Prostate gland (tissue), 2 donors: ENCODE measurements at regions not wholly inside any gene's neighbourhood (a gene's known extent, or its start where the extent isn't known, plus 50 kb on each side); places are given as distances from the start of the nearest gene placed in this dataset.

Source experiments
- DNase-seq: peaks from one replicate; pipeline ENCODE4 v3.0.0-alpha.2; 2019; ENCODE audit warnings: low spot score
- H3K27ac ChIP-seq, 2 donors: fragments of 200-600 bp; sonication (generic); 2 replicates each; pipeline ENCODE4 v1.5.1; 2017 to 2019
- H3K27me3 ChIP-seq: fragments of 200-600 bp; sonication (generic); replicated peaks from 2 replicates; pipeline ENCODE4 v1.5.1; 2019; ENCODE audit not compliant: insufficient read depth
- H3K36me3 ChIP-seq, 2 donors: fragments of 200-600 bp; sonication (generic); 1 replicate in 1 of 2; 2 replicates in 1 of 2; pipeline versions ENCODE4 v1.5.1 to v1.8.1; 2017 to 2019
- H3K4me1 ChIP-seq: fragments of 200-600 bp; sonication (generic); replicated peaks from 2 replicates; pipeline ENCODE4 v1.5.1; 2019
- H3K4me3 ChIP-seq, 2 donors: fragments of 200-600 bp; sonication (generic); 2 replicates each; pipeline ENCODE4 v1.5.1; 2017 to 2019
- H3K9me3 ChIP-seq: fragments of 200-600 bp; sonication (generic); 2 replicates; pipeline ENCODE4 v1.5.1; 2017
- POLR2A ChIP-seq: fragments of 450-650 bp; IDR thresholded peaks from one replicate; pipeline ENCODE4 v1.6.1; 2016; ENCODE audit warnings: antibody characterized with exemption, mild to moderate bottlenecking
- POLR2AphosphoS5 ChIP-seq: sonication (generic); formaldehyde crosslinking; IDR thresholded peaks from one replicate; pipeline ENCODE4 v1.6.1; 2017; ENCODE audit warnings: antibody characterized with exemption
- WGBS: methylation state at CpG from one replicate; pipeline ENCODE4 v1.1.5; 2018; 5-methylcytosine and 5-hydroxymethylcytosine counted together
- intact Hi-C: fragments of 100-400 bp; cut with DNase I; formaldehyde crosslinking; loops from one replicate; pipeline ENCODE4 v1.14.2; 2022
- TF ChIP-seq, protein P1 (sequence below), 4 experiments: fragments of 200-600 bp in 2 of 4; fragments of 450-650 bp in 2 of 4; sonication (generic) in 2 of 4; IDR thresholded peaks; 1 replicate in 3 of 4; 2 replicates in 1 of 4; pipeline ENCODE4 v1.5.1; 2016 to 2019; ENCODE audit warnings: antibody characterized with exemption in 4 of 4, mild to moderate bottlenecking in 2 of 4, moderate library complexity in 2 of 4

DNA sequence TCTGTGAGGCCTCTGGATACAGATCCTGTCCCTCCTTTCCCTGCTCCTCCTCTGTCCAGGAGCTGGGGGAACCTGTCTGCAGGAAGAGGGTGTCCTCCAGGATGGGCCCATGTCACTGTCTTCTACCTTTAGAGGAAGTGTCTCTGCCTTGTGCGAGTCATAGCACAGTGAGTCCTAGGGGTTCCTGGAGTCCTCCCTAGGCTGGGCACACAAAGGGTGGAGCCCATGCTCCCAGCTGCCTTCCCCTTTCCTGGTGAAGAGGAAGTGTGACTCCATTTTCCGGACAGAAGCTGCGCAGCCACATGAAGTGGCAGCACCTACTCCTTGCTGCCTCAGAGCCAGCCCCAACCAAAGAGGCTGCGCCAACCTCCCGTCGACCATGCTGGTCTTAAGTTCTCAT is 112.2 kb downstream of the CTTN start:
- TF ChIP-seq, protein P1, sequence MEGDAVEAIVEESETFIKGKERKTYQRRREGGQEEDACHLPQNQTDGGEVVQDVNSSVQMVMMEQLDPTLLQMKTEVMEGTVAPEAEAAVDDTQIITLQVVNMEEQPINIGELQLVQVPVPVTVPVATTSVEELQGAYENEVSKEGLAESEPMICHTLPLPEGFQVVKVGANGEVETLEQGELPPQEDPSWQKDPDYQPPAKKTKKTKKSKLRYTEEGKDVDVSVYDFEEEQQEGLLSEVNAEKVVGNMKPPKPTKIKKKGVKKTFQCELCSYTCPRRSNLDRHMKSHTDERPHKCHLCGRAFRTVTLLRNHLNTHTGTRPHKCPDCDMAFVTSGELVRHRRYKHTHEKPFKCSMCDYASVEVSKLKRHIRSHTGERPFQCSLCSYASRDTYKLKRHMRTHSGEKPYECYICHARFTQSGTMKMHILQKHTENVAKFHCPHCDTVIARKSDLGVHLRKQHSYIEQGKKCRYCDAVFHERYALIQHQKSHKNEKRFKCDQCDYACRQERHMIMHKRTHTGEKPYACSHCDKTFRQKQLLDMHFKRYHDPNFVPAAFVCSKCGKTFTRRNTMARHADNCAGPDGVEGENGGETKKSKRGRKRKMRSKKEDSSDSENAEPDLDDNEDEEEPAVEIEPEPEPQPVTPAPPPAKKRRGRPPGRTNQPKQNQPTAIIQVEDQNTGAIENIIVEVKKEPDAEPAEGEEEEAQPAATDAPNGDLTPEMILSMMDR (IDR thresholded peaks at IDR 0.05), result no peak
- TF ChIP-seq POLR2AphosphoS5 (no peak), POLR2A (no peak)
- DNase-seq, result no peak

DNA sequence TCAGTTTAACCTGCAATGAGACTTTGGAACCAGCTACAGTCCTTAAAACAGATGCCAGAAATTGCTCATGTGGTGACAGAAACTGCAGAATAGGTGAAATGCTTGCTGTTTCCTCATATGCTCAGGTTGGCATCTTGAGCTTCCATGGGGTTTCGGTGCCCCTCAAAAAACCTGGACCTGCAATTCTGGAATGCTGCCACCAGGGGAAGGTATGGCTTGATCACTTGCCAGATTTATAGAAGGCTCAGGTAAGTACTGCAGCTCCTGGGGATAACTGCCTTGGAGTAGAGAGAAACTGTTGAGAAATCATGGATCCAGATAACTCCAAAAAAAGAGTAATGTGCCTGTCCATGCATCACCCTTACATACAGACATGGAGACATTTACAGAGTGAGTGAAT is 113.0 kb downstream of the CTTN start:
- no peaks in the 10 kb centered on the region for H3K9me3 ChIP-seq
- no peaks in the 10 kb centered on the region for H3K4me1 ChIP-seq
- TF ChIP-seq POLR2A, result no peak
- no peak overlapping the region for H3K27ac ChIP-seq
- H3K4me3 ChIP-seq, result no peak overlapping the region
- intact Hi-C loops, result no loop called here
- DNase-seq, result no peak
- WGBS, result 92% methylated on average over 1 of the region's 1 CpG
- H3K27me3 ChIP-seq, result no peaks in the 10 kb centered on the region
- no peaks in the 10 kb centered on the region for H3K36me3 ChIP-seq

More for the DNA sequence above, 112.2 kb downstream of the CTTN start:
- Histone ChIP-seq H3K9me3 (no peaks in the 10 kb centered on the region), H3K27me3 (no peaks in the 10 kb centered on the region), H3K4me3 (no peak overlapping the region), H3K36me3 (no peaks in the 10 kb centered on the region), H3K27ac (no peak overlapping the region), H3K4me1 (no peaks in the 10 kb centered on the region)
- intact Hi-C loops, result no loop called here
- 96% methylated on average over 6 of the region's 6 CpGs for WGBS

DNA sequence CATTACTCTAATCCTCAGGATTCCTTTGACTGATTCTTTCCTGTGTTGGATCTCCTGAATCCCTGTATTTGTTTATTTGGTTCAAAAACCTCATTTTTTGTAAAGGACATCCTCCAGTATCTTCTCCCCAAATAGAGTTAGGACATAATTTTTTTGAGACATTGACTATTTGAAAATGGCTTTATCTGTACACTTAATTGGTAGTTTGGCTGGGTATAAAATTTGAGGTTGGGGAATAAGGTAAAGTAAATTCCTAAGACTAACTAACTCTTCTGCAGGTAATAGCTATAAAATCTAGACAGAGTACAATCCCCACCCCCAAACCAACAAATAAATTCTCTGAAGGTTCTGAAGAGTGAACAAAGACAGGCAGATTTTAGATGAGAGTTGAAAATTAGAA is 114.4 kb downstream of the CTTN start:
- TF ChIP-seq, protein P1 (IDR thresholded peaks at IDR 0.05), result no peak
- TF ChIP-seq POLR2AphosphoS5, result no peak
- TF ChIP-seq POLR2A, result no peak
- Histone ChIP-seq H3K36me3 (no peaks in the 10 kb centered on the region), H3K9me3 (no peaks in the 10 kb centered on the region), H3K4me3 (no peak overlapping the region), H3K4me1 (no peaks in the 10 kb centered on the region), H3K27me3 (no peaks in the 10 kb centered on the region), H3K27ac (no peak overlapping the region)
- intact Hi-C loops, result no loop called here
- DNase-seq, result no peak

DNA sequence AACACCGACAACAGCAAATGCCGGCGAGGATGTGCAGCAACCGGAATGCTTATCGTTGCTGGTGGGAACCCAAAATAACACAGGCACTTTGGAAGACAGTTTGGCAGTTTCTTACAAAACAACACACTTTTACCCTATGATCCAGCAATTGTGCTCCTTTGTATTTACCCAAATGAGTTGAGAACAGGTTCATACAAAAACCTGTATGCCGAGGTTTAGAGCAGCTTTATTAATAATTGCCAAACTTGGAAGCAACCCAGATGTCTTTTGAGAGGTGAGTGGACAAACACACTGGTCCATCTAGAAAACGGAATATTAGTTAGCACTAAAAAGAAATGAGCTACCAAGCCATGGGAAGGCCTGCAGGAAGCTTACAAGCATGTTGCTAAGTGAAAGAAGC is 118.9 kb downstream of the CTTN start:
- WGBS, result 82% methylated on average over 7 of the region's 7 CpGs
- intact Hi-C loops, result no loop called here
- H3K4me3 ChIP-seq, result no peak overlapping the region
- peak; percentile 46 for TF ChIP-seq POLR2AphosphoS5
- TF ChIP-seq, protein P1 (IDR thresholded peaks at IDR 0.05), result no peak
- no peak for DNase-seq
- H3K4me1 ChIP-seq, result no peaks in the 10 kb centered on the region
- H3K9me3 ChIP-seq, result no peaks in the 10 kb centered on the region
- no peaks in the 10 kb centered on the region for H3K36me3 ChIP-seq
- H3K27me3 ChIP-seq, result no peaks in the 10 kb centered on the region
- no peak overlapping the region for H3K27ac ChIP-seq

DNA sequence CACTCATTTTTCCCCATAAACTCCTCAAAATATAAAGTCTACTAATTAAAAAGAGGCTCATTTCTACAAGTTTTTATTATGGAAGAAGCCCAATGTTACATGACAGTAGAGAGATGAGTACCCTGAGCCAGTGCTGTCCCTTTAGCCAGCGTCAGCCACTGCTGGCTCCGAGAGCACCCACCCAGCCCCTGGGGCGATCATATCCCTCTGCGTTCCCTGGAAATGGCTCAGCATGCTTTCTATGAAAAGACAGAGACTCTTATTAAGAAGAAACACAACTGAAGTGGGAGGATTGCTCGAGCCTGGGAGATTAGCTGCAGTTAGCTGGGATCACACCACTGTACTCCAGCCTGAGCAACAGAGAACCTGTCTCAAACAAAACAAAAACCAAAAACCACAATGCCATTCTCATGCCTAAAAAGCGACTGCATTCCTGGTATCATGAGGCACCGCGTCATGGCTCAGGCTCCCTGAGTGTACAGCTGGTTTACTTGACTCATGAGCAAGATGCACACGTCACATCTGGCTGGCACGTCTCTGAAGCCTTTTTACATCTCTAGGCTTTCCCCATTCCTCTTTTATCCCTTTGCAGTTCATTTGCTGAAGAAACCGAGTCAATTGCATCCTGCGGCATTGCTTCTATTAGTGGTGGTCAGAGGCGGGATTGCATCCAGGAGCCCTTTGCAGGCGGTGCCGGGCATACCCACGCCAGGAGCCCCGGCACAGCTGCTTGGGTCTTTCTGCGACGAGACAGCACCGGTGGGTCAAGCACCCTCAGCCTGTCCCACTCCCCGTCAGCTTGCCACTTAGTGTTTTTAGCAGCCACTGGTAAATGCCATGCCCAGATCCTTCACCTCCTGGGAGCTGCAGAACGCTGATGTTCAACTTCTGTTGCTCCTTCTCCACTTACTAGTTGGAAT is 119.9 kb downstream of the CTTN start:
- Histone ChIP-seq H3K4me3 (no peak overlapping the region), H3K27ac (no peak overlapping the region), H3K9me3 (no peaks in the 10 kb centered on the region), H3K27me3 (no peaks in the 10 kb centered on the region), H3K4me1 (no peaks in the 10 kb centered on the region), H3K36me3 (no peaks in the 10 kb centered on the region)
- 92% methylated on average over 22 of the region's 22 CpGs for WGBS
- intact Hi-C loops, result no loop called here
- no peak for DNase-seq
- TF ChIP-seq POLR2A (no peak), POLR2AphosphoS5 (no peak)
- TF ChIP-seq, protein P1 (IDR thresholded peaks at IDR 0.05), result no peak
